22Rv1 (cell line): ENCODE measurements at regions not wholly inside any gene's neighbourhood (a gene's known extent, or its start where the extent isn't known, plus 50 kb on each side); places are given as distances from the start of the nearest gene placed in this dataset.

Experiments used
- CTCF ChIP-seq: fragments of 450-650 bp; IDR thresholded peaks from 2 replicates; pipeline ENCODE4 v1.5.1; 2017; ENCODE audit warnings: mild to moderate bottlenecking
- ZFX ChIP-seq: fragments of 450-650 bp; IDR thresholded peaks from 2 replicates; pipeline ENCODE4 v1.6.1; 2017; ENCODE audit warnings: antibody characterized with exemption, borderline replicate concordance

- TF ChIP-seq CTCF = no peak
- TF ChIP-seq ZFX = no peak
Measured at GRCh38 chr1:10877894-10878293, 81.4 kb upstream of the CASZ1 start.
